SH-SY5Y (cell line): ENCODE measurements at regions not wholly inside any gene's neighbourhood (a gene's known extent, or its start where the extent isn't known, plus 50 kb on each side); places are given as distances from the start of the nearest gene placed in this dataset.

Experiments
- GATA2 ChIP-seq: IDR thresholded peaks from 2 replicates; pipeline ENCODE4 v1.6.1; 2011; ENCODE audit warnings: mild to moderate bottlenecking, low read depth, low read length
- GATA3 ChIP-seq: IDR thresholded peaks from 2 replicates; pipeline ENCODE4 v1.6.1; 2011; ENCODE audit warnings: low read depth, mild to moderate bottlenecking, low read length, moderate library complexity

DNA sequence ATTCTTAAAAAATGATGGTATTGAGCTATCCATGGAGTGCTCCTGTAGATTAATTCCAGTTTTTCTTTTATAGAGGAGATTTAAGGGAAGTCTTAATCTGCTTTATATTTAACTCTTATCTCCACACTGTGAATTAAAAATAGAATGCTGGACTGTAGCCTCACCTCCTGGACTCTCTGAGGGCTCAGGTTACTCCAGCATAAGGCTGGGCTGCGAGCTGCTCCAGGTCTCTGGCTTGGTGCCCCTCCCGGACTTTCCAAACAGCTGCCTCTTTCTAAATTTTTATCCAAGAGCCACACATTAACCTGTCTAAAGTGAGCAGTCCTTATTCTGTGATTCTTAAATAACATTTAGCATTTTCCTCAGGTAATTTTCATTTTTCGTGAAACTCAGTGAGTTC, 218.7 kb upstream of the JADE1 start:
- TF ChIP-seq GATA2 (no peak), GATA3 (no peak)
